ENCODE measurements at regions not wholly inside any gene's neighbourhood (a gene's known extent, or its start where the extent isn't known, plus 50 kb on each side); places are given as distances from the start of the nearest gene placed in this dataset.

DNA sequence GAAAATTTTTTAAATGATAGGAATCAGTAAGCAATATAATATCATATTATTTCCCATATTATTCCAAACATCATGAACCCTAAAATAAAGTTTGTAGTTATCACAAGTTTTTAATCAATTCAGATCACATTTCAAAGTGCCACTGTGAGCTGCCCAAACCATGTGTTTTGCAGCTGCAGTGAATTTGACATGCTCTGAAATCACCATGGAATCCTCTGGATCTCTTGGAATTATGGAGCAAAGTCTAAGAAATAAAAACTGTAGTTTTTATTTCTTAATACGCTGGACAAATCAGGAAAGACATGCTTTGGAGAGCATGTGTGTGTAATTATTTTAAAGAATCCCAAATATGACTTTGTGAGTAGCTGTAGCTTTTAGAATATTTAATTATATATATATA lies 262.7 kb downstream of the ANKRD50 start:
- no peak overlapping the region for H3K27ac Mint-ChIP-seq
- H3K9me3 Mint-ChIP-seq, result peaks cover 44% of the 10 kb centered on the region
- CTCF ChIA-PET, result no interaction called here
- POLR2A ChIA-PET, result no interaction called here
- DNase-seq (ENCODE audit: low spot score) (no peak), ATAC-seq (no peak)
- peaks cover 8% of the 10 kb centered on the region for H3K4me1 Mint-ChIP-seq
- H3K27me3 Mint-ChIP-seq (ENCODE audit: low read depth), result no peaks in the 10 kb centered on the region
- H3K36me3 Mint-ChIP-seq, result peaks cover 35% of the 10 kb centered on the region
- no peak for TF ChIP-seq TP53 (CRISPR knock-in tag; IDR thresholded peaks at IDR 0.05)
- no peak for TF ChIP-seq TCF7 (CRISPR knock-in tag; IDR thresholded peaks at IDR 0.05; ENCODE audit: low read depth)
- no peak for TF ChIP-seq ZSCAN18 (CRISPR knock-in tag; IDR thresholded peaks at IDR 0.05)
- TF ChIP-seq ZNF396 (CRISPR knock-in tag; IDR thresholded peaks at IDR 0.05; ENCODE audit: borderline replicate concordance), result no peak
- TF ChIP-seq, protein P1, sequence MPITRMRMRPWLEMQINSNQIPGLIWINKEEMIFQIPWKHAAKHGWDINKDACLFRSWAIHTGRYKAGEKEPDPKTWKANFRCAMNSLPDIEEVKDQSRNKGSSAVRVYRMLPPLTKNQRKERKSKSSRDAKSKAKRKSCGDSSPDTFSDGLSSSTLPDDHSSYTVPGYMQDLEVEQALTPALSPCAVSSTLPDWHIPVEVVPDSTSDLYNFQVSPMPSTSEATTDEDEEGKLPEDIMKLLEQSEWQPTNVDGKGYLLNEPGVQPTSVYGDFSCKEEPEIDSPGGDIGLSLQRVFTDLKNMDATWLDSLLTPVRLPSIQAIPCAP (CRISPR knock-in tag; IDR thresholded peaks at IDR 0.05), result no peak
- no peak for TF ChIP-seq MXD4 (CRISPR knock-in tag; IDR thresholded peaks at IDR 0.05; ENCODE audit: borderline replicate concordance)
- TF ChIP-seq ZNF232 (CRISPR knock-in tag; IDR thresholded peaks at IDR 0.05), result no peak
- TF ChIP-seq, protein P2, sequence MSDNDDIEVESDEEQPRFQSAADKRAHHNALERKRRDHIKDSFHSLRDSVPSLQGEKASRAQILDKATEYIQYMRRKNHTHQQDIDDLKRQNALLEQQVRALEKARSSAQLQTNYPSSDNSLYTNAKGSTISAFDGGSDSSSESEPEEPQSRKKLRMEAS (CRISPR knock-in tag; IDR thresholded peaks at IDR 0.05), result no peak
- no peak for TF ChIP-seq PRRX2 (CRISPR knock-in tag; IDR thresholded peaks at IDR 0.05)
- no peak for TF ChIP-seq CBFB (CRISPR knock-in tag; IDR thresholded peaks at IDR 0.05; ENCODE audit: low read depth)
- TF ChIP-seq CREB1 (CRISPR knock-in tag; IDR thresholded peaks at IDR 0.05), result no peak
- TF ChIP-seq, protein P3, sequence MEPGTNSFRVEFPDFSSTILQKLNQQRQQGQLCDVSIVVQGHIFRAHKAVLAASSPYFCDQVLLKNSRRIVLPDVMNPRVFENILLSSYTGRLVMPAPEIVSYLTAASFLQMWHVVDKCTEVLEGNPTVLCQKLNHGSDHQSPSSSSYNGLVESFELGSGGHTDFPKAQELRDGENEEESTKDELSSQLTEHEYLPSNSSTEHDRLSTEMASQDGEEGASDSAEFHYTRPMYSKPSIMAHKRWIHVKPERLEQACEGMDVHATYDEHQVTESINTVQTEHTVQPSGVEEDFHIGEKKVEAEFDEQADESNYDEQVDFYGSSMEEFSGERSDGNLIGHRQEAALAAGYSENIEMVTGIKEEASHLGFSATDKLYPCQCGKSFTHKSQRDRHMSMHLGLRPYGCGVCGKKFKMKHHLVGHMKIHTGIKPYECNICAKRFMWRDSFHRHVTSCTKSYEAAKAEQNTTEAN (CRISPR knock-in tag; IDR thresholded peaks at IDR 0.05), result no peak
- no peak for TF ChIP-seq ZNF138 (CRISPR knock-in tag; conservative IDR thresholded peaks at IDR 0.05)
- TF ChIP-seq ZNF416 (CRISPR knock-in tag; IDR thresholded peaks at IDR 0.05), result no peak
- TF ChIP-seq PREB (CRISPR knock-in tag; IDR thresholded peaks at IDR 0.05; ENCODE audit: borderline replicate concordance), result no peak
- no peak overlapping the region for H3K4me3 Mint-ChIP-seq

DNA sequence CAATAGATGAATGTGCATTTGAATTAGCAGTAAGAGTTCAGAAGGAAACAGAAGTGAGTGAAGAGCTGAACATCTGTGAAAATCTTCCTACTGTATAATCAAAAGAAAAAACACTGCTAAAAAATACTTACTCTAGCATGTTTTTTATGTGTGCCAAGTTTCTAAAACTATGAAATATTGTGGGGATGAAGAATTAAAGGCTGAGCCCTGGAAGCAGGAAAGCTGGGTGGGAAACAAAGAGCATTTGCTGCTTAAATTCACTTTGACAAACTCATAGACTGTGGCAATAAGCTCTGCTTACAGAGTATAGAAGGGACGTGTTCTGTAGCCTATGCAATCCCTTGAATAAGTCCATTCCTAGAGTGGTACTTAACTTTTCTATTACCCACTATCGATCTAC lies 261.7 kb downstream of the ANKRD50 start:
- no peak for ATAC-seq
- DNase-seq (ENCODE audit: low spot score), result no peak
- peaks cover 8% of the 10 kb centered on the region for H3K4me1 Mint-ChIP-seq
- no peak overlapping the region for H3K4me3 Mint-ChIP-seq
- H3K36me3 Mint-ChIP-seq, result peaks cover 28% of the 10 kb centered on the region
- CTCF ChIA-PET, result no interaction called here
- TF ChIP-seq NFYB (CRISPR knock-in tag; conservative IDR thresholded peaks at IDR 0.05; ENCODE audit: low read depth) (no peak), NFATC4 (CRISPR knock-in tag; IDR thresholded peaks at IDR 0.05) (no peak)
- TF ChIP-seq, protein P2 (CRISPR knock-in tag; IDR thresholded peaks at IDR 0.05), result no peak
- H3K9me3 Mint-ChIP-seq, result peaks cover 36% of the 10 kb centered on the region
- POLR2A ChIA-PET, result no interaction called here
- no peaks in the 10 kb centered on the region for H3K27me3 Mint-ChIP-seq (ENCODE audit: low read depth)
- H3K27ac Mint-ChIP-seq, result peak overlapping the region; percentile 58

- Mint-ChIP-seq H3K4me3 (no peak overlapping the region), H3K4me1 (peaks cover 33% of the 10 kb centered on the region), H3K9me3 (peaks cover 6% of the 10 kb centered on the region; the same call in 1 of the 2 replicates), H3K27ac (no peak overlapping the region), H3K36me3 (peaks cover 5% of the 10 kb centered on the region; the same call in 1 of the 2 replicates), H3K27me3 (ENCODE audit: low read depth) (no peaks in the 10 kb centered on the region)
- CTCF ChIA-PET, result no interaction called here
- DNase-seq (ENCODE audit: low spot score), result no peak
- no peak for TF ChIP-seq ESRRA (CRISPR knock-in tag; IDR thresholded peaks at IDR 0.05; ENCODE audit: borderline replicate concordance)
- TF ChIP-seq HMGA2 (CRISPR knock-in tag; IDR thresholded peaks at IDR 0.05), result no peak
- no peak for TF ChIP-seq ELF4 (CRISPR knock-in tag; IDR thresholded peaks at IDR 0.05; ENCODE audit: low read depth)
- TF ChIP-seq SMAD3 (CRISPR knock-in tag; IDR thresholded peaks at IDR 0.05; ENCODE audit: borderline replicate concordance), result no peak
- TF ChIP-seq KAT7 (CRISPR knock-in tag; IDR thresholded peaks at IDR 0.05; ENCODE audit: borderline replicate concordance), result no peak
- no peak for TF ChIP-seq TCF7 (CRISPR knock-in tag; IDR thresholded peaks at IDR 0.05; ENCODE audit: low read depth)
- TF ChIP-seq ZNF281 (CRISPR knock-in tag; IDR thresholded peaks at IDR 0.05), result no peak
- ATAC-seq, result no peak
- POLR2A ChIA-PET, result no interaction called here
Observed at GRCh38 chr4:124454772-124455270, 257.7 kb downstream of the ANKRD50 start.

Measured in WTC11 (cell line).